ENCODE measurements at regions not wholly inside any gene's neighbourhood (a gene's known extent, or its start where the extent isn't known, plus 50 kb on each side); places are given as distances from the start of the nearest gene placed in this dataset.

DNA sequence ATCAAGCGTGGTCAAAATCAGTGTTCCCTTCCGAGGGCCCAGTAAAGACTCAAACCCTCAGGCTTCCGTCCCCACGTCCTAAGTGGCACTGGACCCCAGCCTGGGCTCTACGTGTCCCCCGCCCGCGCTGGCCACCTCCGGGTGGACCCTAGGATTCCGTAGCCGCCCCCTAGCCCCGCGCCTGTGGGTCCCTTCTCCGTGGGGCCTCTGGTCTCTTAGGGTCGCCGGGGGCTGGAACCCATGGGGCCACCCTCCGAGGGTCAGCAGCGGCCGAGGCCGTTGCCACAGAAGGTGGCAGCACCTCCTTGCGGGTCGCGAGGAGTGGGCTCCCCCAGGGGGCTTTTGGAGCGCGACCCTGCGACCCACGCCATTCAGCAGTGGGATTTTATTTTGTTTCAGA lies 170.5 kb upstream of the EEPD1 start (continued):
- TF ChIP-seq BMI1 (IDR thresholded peaks at IDR 0.05; ENCODE audit: borderline replicate concordance) = no peak
- TF ChIP-seq RCOR1 (conservative IDR thresholded peaks at IDR 0.05; ENCODE audit: low read depth, low read length) = no peak

DNA sequence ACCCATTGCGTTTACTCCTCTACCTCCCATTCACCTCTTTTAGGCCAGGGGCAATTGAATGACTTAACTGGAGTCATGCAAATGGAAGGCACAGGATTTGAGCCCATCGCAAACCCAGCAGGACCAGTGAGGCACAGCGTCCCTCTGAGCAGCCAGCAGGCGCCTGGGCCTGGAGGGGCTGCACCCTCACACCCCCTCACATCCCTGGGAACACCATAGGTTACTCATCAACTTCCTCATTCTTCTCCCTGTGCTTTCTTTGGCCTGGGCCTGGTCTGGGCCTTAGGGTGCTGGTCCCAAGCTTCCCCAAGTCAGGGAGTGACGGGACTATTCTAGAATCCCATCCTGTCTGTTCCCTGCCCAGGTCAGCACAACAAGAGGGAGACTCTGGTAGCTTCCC lies 169.4 kb upstream of the EEPD1 start:
- ChIA-PET RAD21 (ENCODE audit: unreplicated experiment) (interaction anchor here (0.7 to 4.3 kb wide), 7 partner anchors 8 to 335 kb away, joined by 3 to 34 read pairs (median 8); no protein-coding TSS in a partner anchor), POLR2A (interaction anchor here (0.5 kb wide), 1 partner anchor 190 kb away, joined by 3 read pairs; no protein-coding TSS in a partner anchor), CTCF (interaction anchor here (1.2 to 4.5 kb wide), 6 partner anchors 8 to 335 kb away, joined by 3 to 86 read pairs (median 12); no protein-coding TSS in a partner anchor), SMC1A (ENCODE audit: uncharacterized antibody, unreplicated experiment) (interaction anchor here (0.5 to 4.2 kb wide), 5 partner anchors 8 to 336 kb away, joined by 3 to 51 read pairs (median 4); no protein-coding TSS in a partner anchor)
- no peak for ATAC-seq
- in situ Hi-C loops (cut with MboI) (no loop called here), intact Hi-C loops (cut with micrococcal nuclease; ENCODE audit: unreplicated experiment) (no loop called here)
- BruUV-seq (replicated peaks) = no TSS peak
- no peak overlapping the region for H3K4me3 ChIP-seq
- H3K9me3 ChIP-seq (replicated peaks; ENCODE audit: control insufficient read depth, insufficient read depth, low read length) = no peaks in the 10 kb centered on the region
- H2AFZ ChIP-seq (ENCODE audit: control insufficient read depth, low read depth, low read length) = no peak overlapping the region
- 43% methylated on average over 5 of the region's 5 CpGs for WGBS (ENCODE audit: insufficient coverage, insufficient replicate concordance, low lambda C conversion rate, missing lambda C conversion rate)
- H3K27me3 ChIP-seq (replicated peaks in 1 of 2; ENCODE audit: control insufficient read depth in 2 of 2, insufficient read depth in 2 of 2, low read length in 1 of 2) = no peaks in the 10 kb centered on the region
- TF ChIP-seq KLF5 (IDR thresholded peaks at IDR 0.05; ENCODE audit: partially characterized antibody) (no peak), POLR2AphosphoS2 (IDR thresholded peaks at IDR 0.05; ENCODE audit: low read depth, low read length) (no peak), ZNF274 (IDR thresholded peaks at IDR 0.05; ENCODE audit: insufficient read depth, insufficient read length) (no peak), NFXL1 (IDR thresholded peaks at IDR 0.05; ENCODE audit: borderline replicate concordance) (no peak)
- TF ChIP-seq, protein P1, sequence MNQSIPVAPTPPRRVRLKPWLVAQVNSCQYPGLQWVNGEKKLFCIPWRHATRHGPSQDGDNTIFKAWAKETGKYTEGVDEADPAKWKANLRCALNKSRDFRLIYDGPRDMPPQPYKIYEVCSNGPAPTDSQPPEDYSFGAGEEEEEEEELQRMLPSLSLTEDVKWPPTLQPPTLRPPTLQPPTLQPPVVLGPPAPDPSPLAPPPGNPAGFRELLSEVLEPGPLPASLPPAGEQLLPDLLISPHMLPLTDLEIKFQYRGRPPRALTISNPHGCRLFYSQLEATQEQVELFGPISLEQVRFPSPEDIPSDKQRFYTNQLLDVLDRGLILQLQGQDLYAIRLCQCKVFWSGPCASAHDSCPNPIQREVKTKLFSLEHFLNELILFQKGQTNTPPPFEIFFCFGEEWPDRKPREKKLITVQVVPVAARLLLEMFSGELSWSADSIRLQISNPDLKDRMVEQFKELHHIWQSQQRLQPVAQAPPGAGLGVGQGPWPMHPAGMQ (IDR thresholded peaks at IDR 0.05; ENCODE audit: borderline replicate concordance) = no peak
- TF ChIP-seq, protein P2, sequence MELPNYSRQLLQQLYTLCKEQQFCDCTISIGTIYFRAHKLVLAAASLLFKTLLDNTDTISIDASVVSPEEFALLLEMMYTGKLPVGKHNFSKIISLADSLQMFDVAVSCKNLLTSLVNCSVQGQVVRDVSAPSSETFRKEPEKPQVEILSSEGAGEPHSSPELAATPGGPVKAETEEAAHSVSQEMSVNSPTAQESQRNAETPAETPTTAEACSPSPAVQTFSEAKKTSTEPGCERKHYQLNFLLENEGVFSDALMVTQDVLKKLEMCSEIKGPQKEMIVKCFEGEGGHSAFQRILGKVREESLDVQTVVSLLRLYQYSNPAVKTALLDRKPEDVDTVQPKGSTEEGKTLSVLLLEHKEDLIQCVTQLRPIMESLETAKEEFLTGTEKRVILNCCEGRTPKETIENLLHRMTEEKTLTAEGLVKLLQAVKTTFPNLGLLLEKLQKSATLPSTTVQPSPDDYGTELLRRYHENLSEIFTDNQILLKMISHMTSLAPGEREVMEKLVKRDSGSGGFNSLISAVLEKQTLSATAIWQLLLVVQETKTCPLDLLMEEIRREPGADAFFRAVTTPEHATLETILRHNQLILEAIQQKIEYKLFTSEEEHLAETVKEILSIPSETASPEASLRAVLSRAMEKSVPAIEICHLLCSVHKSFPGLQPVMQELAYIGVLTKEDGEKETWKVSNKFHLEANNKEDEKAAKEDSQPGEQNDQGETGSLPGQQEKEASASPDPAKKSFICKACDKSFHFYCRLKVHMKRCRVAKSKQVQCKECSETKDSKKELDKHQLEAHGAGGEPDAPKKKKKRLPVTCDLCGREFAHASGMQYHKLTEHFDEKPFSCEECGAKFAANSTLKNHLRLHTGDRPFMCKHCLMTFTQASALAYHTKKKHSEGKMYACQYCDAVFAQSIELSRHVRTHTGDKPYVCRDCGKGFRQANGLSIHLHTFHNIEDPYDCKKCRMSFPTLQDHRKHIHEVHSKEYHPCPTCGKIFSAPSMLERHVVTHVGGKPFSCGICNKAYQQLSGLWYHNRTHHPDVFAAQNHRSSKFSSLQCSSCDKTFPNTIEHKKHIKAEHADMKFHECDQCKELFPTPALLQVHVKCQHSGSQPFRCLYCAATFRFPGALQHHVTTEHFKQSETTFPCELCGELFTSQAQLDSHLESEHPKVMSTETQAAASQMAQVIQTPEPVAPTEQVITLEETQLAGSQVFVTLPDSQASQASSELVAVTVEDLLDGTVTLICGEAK (IDR thresholded peaks at IDR 0.05; ENCODE audit: borderline replicate concordance) = no peak
- TF ChIP-seq, protein P3, sequence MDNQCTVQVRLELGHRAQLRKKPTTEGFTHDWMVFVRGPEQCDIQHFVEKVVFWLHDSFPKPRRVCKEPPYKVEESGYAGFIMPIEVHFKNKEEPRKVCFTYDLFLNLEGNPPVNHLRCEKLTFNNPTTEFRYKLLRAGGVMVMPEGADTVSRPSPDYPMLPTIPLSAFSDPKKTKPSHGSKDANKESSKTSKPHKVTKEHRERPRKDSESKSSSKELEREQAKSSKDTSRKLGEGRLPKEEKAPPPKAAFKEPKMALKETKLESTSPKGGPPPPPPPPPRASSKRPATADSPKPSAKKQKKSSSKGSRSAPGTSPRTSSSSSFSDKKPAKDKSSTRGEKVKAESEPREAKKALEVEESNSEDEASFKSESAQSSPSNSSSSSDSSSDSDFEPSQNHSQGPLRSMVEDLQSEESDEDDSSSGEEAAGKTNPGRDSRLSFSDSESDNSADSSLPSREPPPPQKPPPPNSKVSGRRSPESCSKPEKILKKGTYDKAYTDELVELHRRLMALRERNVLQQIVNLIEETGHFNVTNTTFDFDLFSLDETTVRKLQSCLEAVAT (IDR thresholded peaks at IDR 0.05) = no peak
- no peak for FAIRE-seq
- H3K27ac ChIP-seq (ENCODE audit: control insufficient read depth, insufficient read depth) = no peak overlapping the region
- H3K4me1 ChIP-seq (ENCODE audit: control insufficient read depth, insufficient read depth, low read length) = no peaks in the 10 kb centered on the region
- H4K20me1 ChIP-seq (ENCODE audit: control insufficient read depth, insufficient read depth) = no peaks in the 10 kb centered on the region
- no peaks in the 10 kb centered on the region for H3K36me3 ChIP-seq (ENCODE audit: control insufficient read depth in 2 of 2, insufficient read depth in 2 of 2, low read length in 1 of 2)
- DNase-seq (ENCODE audit: low read depth, low spot score) = no peak
- no peak overlapping the region for H3K4me2 ChIP-seq (ENCODE audit: control insufficient read depth, insufficient read depth)
- H3K9ac ChIP-seq (ENCODE audit: control insufficient read depth, insufficient read depth, low read length) = no peak overlapping the region
- H3K79me2 ChIP-seq (ENCODE audit: control insufficient read depth, insufficient read depth, low read length) = no peaks in the 10 kb centered on the region
